Erythroblast (primary cell): ENCODE measurements at regions not wholly inside any gene's neighbourhood (a gene's known extent, or its start where the extent isn't known, plus 50 kb on each side); places are given as distances from the start of the nearest gene placed in this dataset.

Experiments
- GATA1 ChIP-seq: IDR thresholded peaks from 2 replicates; pipeline ENCODE4 v1.6.1; 2011; ENCODE audit warnings: low read depth, mild to moderate bottlenecking, control low read depth, low read length, moderate library complexity
- POLR2A ChIP-seq: IDR thresholded peaks from 2 replicates; pipeline ENCODE4 v1.6.1; 2011; ENCODE audit warnings: mild to moderate bottlenecking, low read length

DNA sequence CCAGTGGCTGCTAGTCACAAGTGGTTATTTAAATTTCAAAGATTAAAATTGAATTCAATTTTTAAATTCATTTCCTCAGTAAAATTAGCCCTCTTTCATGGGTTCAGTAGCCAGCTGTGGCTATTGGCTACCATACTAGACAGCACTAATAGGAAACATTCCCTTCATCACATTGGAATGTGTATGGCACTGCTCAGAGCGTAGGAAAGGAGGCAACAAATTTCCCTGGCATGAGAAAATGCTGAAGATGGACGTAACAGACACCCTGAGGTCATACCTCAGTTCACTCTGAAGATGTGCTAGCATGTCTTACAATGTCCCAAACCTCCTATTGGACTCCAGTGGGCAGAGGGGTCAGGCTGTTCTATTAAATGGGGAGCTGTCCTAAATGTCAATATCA, 96.4 kb downstream of the C1QL2 start:
- TF ChIP-seq POLR2A (no peak), GATA1 (no peak)
